HG02884 (cell line): ENCODE measurements at regions not wholly inside any gene's neighbourhood (a gene's known extent, or its start where the extent isn't known, plus 50 kb on each side); places are given as distances from the start of the nearest gene placed in this dataset.
"Not testable (repeated sequence)": the region's sequence is repeated elsewhere in the genome, so short reads cannot be mapped to it uniquely, and the experiment has no call there.

Experiments used
- ATAC-seq: cut with Tn5 transposase; IDR thresholded peaks from one replicate; pipeline ENCODE4 v1.9.1; 2021; ENCODE audit warnings: mild to moderate bottlenecking, moderate library complexity; ENCODE audit not compliant: unreplicated experiment

DNA sequence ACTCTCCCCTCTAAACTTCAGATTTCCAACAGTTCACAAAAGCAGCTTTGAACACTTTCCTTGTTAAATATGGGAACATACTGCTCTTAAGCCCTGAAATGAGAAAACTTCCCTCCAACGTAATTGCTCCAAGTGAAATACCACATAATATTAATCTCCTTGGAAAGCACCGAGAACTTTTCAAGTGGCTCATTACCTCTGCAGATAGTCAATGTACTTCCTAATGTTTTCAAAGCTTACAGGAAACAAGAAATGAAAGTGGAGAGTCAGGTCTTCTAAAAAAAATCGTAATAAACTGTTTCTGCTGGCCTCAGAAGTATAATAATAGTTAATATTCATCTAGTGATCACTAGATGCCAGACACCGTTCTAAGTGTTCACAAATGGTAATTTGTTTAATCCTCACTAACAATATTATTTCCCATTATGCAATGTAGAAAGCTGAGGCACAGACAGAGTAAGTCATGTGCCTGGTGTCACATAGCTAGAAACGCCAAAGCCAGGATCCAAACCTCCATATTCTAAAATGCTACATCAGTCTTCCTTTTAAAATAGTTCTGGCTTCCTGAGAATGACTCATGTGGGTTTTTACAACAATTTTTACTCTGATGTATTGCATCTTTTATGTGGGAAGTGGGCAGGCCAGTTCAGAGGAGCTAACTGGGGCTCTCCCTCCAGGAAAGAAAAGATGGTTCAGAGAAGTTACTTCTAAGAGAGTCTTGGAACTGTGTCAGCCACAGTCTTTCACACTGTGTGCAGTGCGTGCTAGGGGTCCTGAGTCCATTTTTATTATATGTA is 177.2 kb downstream of the PLPPR4 start:
- no peak for ATAC-seq

DNA sequence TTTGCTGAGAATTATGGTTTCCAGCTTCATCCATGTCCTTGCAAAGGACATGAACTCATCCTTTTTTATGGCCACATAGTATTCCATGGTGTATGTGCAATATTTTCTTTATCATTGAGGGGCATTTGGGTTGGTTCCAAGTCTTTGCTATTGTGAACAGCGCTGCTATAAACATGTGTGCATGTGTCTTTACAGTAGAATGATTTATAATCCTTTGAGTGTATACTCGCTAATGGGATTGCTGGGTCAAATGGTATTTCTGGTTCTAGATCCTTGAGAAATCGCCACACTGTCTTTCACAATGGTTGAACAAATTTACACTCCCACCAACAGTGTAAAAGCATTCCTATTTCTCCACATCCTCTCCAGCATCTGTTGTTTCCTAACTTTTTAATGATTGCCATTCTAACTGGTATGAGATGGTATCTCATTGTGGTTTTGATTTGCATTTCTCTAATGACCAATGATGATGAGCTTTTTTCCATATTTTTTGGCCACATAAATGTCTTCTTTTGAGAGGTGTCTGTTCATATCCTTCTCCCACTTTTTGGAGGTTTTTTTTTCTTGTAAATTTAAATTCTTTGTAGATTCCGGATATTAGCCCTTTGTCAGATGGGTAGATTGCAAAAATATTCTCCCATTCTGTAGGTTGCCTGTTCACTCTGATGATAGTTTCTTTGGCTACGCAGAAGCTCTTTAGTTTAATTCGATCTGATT is 180.1 kb downstream of the PLPPR4 start:
- not testable (repeated sequence) for ATAC-seq

- ATAC-seq = no peak
Observed at GRCh38 chr1:99445071-99445470, 180.8 kb downstream of the PLPPR4 start.

- no peak for ATAC-seq
Observed at GRCh38 chr1:99445486-99445885, 181.2 kb downstream of the PLPPR4 start.

GRCh38 chr1:99447721-99448120 is 183.4 kb downstream of the PLPPR4 start:
- no peak for ATAC-seq

DNA sequence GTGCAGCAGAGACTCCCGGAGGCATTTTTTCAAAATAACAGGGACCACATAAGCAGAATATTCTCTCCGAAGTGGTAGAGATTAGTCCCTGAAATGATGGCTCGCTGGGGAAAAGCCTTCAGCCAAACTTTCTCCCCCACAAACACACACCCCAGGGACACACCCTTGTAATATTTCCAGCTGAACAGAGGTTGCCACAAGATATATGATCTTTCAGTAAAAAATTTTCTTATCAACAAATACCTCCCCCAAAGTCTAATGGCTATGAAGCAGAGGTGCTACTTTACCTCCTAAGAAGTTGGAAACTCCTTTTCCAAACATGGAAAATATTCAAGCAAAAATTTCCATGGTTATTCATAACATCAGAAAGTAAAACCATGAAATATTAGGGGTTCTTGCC is 190.2 kb upstream of the PALMD start:
- no peak for ATAC-seq

DNA sequence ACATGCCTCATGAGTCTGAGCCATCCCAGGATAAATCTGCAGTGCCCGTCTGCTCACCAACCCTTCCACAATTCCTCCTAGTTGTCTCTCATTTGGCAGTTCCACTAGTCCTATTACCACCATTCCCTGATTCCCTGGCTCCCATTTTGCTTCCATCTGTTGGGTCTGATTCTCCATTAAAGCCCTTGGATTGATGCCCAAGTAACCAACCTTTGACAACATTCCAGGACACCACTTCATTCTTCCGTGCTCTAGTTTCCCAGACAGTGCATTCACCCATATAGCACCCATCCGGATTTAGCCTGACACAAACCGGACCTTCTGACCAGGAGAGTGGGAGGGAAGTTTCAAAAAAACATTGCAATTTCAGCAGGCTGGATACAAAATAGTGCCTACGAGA is 189.4 kb upstream of the PALMD start:
- no peak for ATAC-seq

DNA sequence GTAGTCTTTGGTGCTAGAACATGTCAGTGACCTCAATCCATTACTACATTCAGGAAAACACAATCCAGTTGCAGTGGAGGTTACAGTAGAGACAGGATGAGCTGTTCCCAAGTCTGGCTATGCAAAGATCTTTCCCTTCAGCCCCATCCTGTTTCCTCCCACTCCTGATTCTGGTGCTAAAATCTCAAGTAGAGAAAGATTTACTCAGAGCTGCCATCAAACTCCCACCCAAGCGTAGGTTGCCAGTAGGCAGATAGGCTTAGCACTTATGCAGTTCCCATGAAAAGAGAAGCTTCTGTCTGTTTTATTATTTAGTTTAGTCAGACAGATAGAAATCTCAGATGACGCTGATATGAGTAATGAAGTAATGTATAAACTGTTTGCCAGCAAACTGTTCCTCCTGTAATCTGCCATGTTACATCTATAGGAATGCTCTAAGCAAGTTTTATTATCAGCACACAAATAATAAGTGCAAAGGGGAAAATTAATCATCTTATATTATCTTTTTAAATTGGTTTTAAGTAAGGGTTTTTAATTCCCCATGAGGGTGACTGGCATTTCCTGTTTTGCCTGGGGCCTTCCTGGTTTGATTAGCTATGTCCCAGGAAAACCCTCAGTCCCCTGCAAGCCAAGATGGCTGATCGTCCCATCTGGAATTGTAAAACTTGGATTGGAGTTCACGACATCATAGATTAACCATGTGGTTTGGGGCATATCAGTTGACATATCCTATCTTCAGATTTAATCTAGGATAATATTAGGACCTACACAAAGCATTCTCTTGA is 188.3 kb upstream of the PALMD start:
- no peak for ATAC-seq

- no peak for ATAC-seq
Observed at GRCh38 chr1:99461499-99461898, 184.4 kb upstream of the PALMD start.

- ATAC-seq = no peak
Observed at GRCh38 chr1:99464738-99465137, 181.2 kb upstream of the PALMD start.

DNA sequence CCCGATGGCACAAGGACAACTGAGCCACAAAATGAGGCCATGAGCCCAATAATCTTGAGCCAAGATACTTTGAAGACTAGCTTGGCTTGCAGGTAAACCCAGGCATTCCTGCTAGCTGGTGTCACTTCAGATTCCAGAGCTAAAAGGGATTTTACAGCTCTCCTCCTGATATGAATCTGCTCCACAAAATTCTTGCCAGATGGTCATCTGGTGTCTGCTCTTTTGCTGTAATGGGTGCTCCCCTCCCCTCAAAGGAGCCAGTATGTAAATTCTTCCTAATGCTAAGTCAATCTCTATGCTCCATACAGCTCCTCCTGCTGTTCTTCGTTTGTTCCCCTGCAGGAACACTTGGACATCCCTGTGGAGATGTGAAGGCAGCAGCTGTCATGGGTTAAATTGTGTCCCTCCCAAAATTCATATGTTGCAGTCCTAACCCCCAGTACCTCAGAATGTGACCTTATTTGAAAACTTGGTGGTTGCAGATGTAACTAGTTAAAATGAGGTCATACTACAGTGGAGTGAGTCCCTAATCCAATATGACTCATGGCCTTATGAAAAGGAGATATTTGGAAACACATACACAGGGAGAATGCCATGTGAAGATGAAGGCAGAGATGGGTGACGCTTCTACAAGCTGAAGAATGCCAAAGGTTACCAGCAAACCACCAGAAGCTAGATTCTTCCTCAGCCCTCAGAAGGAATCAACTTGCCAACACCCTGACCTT is 180.6 kb upstream of the PALMD start:
- no peak for ATAC-seq

DNA sequence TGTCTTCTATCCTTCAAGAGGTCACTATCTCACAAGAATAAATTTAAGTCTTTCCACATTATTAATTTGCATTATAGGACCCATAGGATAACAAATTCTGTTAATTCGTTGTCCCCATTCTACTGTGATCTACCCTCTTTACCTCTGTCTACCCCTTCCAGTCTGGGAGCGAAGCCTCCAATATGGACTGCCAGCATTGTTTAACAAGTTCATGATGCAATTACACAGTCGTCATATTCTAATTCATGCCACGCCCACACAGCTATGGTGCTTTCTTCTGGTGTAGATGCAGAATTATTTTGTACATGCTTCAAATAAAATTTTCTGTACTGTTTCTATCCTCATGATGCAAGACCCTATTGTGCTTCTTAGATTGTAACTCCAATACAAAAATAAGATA is 178.3 kb upstream of the PALMD start:
- ATAC-seq = no peak

- no peak for ATAC-seq
Observed at GRCh38 chr1:99469550-99469971, 176.4 kb upstream of the PALMD start.

DNA sequence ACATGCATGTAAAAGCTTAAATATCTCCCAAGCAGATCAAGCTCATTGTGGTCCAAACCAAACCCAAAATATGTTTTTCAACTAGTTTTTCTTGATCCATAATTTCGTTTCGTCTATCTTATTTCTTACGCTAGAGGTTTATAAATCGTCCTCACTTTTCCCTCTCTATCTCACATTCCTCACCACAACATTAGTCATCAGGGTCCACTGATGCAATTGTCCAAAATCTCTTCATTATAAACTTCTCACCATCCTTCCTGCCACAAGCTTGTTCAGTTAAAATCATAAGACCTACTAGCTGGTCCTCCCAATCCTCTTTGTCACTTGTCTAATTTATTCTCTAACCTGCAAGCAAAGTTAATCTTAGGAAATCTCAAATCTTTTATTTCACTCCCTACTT is 173.0 kb upstream of the PALMD start:
- no peak for ATAC-seq

DNA sequence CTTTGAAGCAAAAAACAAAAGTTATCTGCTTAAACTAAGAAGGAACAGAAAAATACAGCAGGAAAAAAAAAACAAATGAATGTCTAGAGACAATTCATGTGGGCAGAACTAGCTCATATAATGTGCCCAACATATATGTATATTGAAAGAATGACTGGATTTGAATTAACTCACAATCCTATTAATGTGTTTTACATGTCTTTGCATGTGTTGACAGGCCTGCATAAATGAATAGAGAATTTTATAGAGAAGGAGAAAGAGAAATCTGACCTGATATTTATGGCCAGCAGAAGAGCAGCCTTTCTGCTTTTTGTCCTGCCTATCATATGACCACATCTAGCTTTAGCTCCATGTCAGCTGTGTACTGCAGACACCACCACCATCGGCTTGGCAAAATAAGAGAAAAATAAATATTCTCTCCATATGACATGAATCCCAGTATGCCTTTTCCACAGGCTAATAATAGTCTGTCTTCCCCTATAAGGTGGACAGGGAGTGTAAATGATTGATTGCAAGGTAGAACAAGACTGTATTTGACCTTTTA is 171.5 kb upstream of the PALMD start:
- ATAC-seq = no peak

DNA sequence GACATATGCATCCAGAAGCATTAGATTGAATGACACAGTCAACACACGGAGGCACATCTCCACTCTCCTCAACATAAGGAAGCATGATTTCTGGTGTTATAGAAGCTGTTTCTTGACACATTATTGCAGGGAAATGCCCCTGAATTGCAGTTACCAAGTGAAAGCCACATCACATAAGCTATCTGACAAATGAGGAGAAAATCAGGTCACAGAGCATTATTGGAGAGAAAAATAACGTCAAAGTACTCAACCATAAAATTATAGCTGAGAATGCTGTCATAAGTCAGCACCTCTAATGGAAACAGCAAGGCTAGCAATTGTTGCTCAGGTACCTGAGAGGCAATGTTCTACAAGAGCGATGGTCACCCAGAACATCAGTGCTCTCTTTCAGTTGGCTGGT is 169.9 kb upstream of the PALMD start:
- no peak for ATAC-seq

- peak; percentile 81 for ATAC-seq
Observed at GRCh38 chr1:99481391-99481996, 164.4 kb upstream of the PALMD start.

- ATAC-seq = no peak
Observed at GRCh38 chr1:99482286-99482685, 163.6 kb upstream of the PALMD start.

- no peak for ATAC-seq
Observed at GRCh38 chr1:99482750-99483149, 163.2 kb upstream of the PALMD start.

GRCh38 chr1:99490031-99490430 is 155.9 kb upstream of the PALMD start:
- ATAC-seq = no peak
